Caco-2 (cell line): ENCODE measurements at regions not wholly inside any gene's neighbourhood (a gene's known extent, or its start where the extent isn't known, plus 50 kb on each side); places are given as distances from the start of the nearest gene placed in this dataset.
"Not testable (repeated sequence)": the region's sequence is repeated elsewhere in the genome, so short reads cannot be mapped to it uniquely, and the experiment has no call there.

Experiments used
- BruUV-seq: library from RNA; stranded (reverse); fragments of 400-500 nt; replicated peaks from 2 replicates; lab custom pipeline; 2021; lab: Mats Ljungman, UMichigan
- CTCF ChIA-PET: fragments of 300-600 bp; sonication (Branson Sonifier 250); formaldehyde crosslinking; loops from one replicate; lab custom pipeline; 2022; ENCODE audit warnings: antibody characterized with exemption; lab: Charles Lee
- POLR2A ChIA-PET: fragments of 300-600 bp; sonication (Branson Sonifier 250); formaldehyde crosslinking; loops from one replicate; lab custom pipeline; 2022; ENCODE audit warnings: antibody characterized with exemption; lab: Charles Lee
- DNase-seq, 2 experiments: peaks; one replicate each; pipeline versions ENCODE4 v3.0.0 to v3.0.0-alpha.2; 2020 to 2022
- H3K27me3 ChIP-seq: replicated peaks from 2 replicates; pipeline ENCODE4 v1.6.0; 2011; ENCODE audit warnings: low read length; ENCODE audit not compliant: control insufficient read depth, insufficient read depth
- H3K36me3 ChIP-seq: 2 replicates; pipeline ENCODE4 v1.5.1; 2011; ENCODE audit warnings: low read length; ENCODE audit not compliant: control insufficient read depth, insufficient read depth
- H3K4me1 ChIP-seq: fragments of 250-450 bp; sonication (Bioruptor Pico); 2 replicates; pipeline ENCODE4 v1.5.1; 2020; ENCODE audit warnings: mild to moderate bottlenecking
- H3K4me3 ChIP-seq: 2 replicates; pipeline ENCODE4 v1.5.1; 2011; ENCODE audit warnings: low read depth, mild to moderate bottlenecking, control low read depth, low read length
- H3K9me3 ChIP-seq: fragments of 250-450 bp; sonication (Bioruptor Pico); 2 replicates; pipeline ENCODE4 v1.5.1; 2020; ENCODE audit warnings: mild to moderate bottlenecking, moderate library complexity
- H3K27ac Mint-ChIP-seq: one replicate; pipeline ENCODE4 v1.8.0; 2022; ENCODE audit warnings: mixed read lengths; ENCODE audit not compliant: unreplicated experiment
- H3K27me3 Mint-ChIP-seq: one replicate; pipeline ENCODE4 v1.8.0; 2022; ENCODE audit warnings: mixed read lengths; ENCODE audit not compliant: insufficient read depth, unreplicated experiment
- H3K36me3 Mint-ChIP-seq: one replicate; pipeline ENCODE4 v1.8.0; 2022; ENCODE audit warnings: mild to moderate bottlenecking, mixed read lengths; ENCODE audit not compliant: insufficient read depth, unreplicated experiment
- H3K4me1 Mint-ChIP-seq: one replicate; pipeline ENCODE4 v1.8.0; 2022; ENCODE audit warnings: low read depth, mixed read lengths; ENCODE audit not compliant: unreplicated experiment
- H3K4me3 Mint-ChIP-seq: one replicate; pipeline ENCODE4 v1.8.0; 2022; ENCODE audit warnings: mild to moderate bottlenecking, moderate library complexity, mixed read lengths; ENCODE audit not compliant: unreplicated experiment
- H3K9me3 Mint-ChIP-seq: one replicate; pipeline ENCODE4 v1.8.0; 2022; ENCODE audit warnings: mixed read lengths; ENCODE audit not compliant: unreplicated experiment
- CTCF ChIP-seq, 2 experiments: fragments of 200-600 bp in 1 of 2; IDR thresholded peaks; 1 replicate in 1 of 2; 2 replicates in 1 of 2; pipeline versions ENCODE4 v1.5.1 to v1.8.0; 2011 to 2022; ENCODE audit warnings: antibody characterized with exemption in 1 of 2, control low read depth in 1 of 2, inconsistent platforms in 1 of 2, low read depth in 1 of 2, low read length in 1 of 2, mild to moderate bottlenecking in 1 of 2, moderate library complexity in 1 of 2; ENCODE audit not compliant: insufficient read depth in 1 of 2, severe bottlenecking in 1 of 2, unreplicated experiment in 1 of 2
- intact Hi-C: fragments of 100-400 bp; cut with micrococcal nuclease; formaldehyde crosslinking; loops from one replicate; pipeline ENCODE4 v1.10.0; 2022; ENCODE audit not compliant: unreplicated experiment

GRCh38 chr13:42495255-42495654 lies 78.7 kb upstream of the TNFSF11 start:
- BruUV-seq, result no TSS peak
- no peak for TF ChIP-seq CTCF (IDR thresholded peaks at IDR 0.05; ENCODE audit: insufficient read depth in 1 of 2, low read depth in 1 of 2, low read length in 1 of 2, severe bottlenecking in 1 of 2, unreplicated experiment in 1 of 2)
- Mint-ChIP-seq H3K4me1 (no peaks in the 10 kb centered on the region), H3K9me3 (no peaks in the 10 kb centered on the region), H3K27ac (no peak overlapping the region), H3K36me3 (no peaks in the 10 kb centered on the region), H3K27me3 (no peaks in the 10 kb centered on the region), H3K4me3 (no peak overlapping the region)
- intact Hi-C loops, result no loop called here
- POLR2A ChIA-PET, result no interaction called here
- Histone ChIP-seq H3K27me3 (no peaks in the 10 kb centered on the region), H3K9me3 (no peaks in the 10 kb centered on the region), H3K4me1 (no peaks in the 10 kb centered on the region), H3K4me3 (no peak overlapping the region), H3K36me3 (no peaks in the 10 kb centered on the region)
- DNase-seq, result no peak
- CTCF ChIA-PET, result no interaction called here

- DNase-seq, result no peak
- no peak for TF ChIP-seq CTCF (IDR thresholded peaks at IDR 0.05; ENCODE audit: insufficient read depth in 1 of 2, low read depth in 1 of 2, low read length in 1 of 2, severe bottlenecking in 1 of 2, unreplicated experiment in 1 of 2)
- ChIA-PET POLR2A (no interaction called here), CTCF (no interaction called here)
- no peaks in the 10 kb centered on the region for H3K9me3 ChIP-seq
- Mint-ChIP-seq H3K27me3 (no peaks in the 10 kb centered on the region), H3K27ac (no peak overlapping the region), H3K4me1 (no peaks in the 10 kb centered on the region), H3K36me3 (no peaks in the 10 kb centered on the region), H3K4me3 (no peak overlapping the region), H3K9me3 (no peaks in the 10 kb centered on the region)
- H3K4me1 ChIP-seq, result no peaks in the 10 kb centered on the region
- intact Hi-C loops, result no loop called here
- no TSS peak for BruUV-seq
- H3K27me3 ChIP-seq, result no peaks in the 10 kb centered on the region
- H3K36me3 ChIP-seq, result no peaks in the 10 kb centered on the region
- no peak overlapping the region for H3K4me3 ChIP-seq
Observed at GRCh38 chr13:42495751-42496150, 78.2 kb upstream of the TNFSF11 start.

- H3K27me3 Mint-ChIP-seq, H3K9me3 ChIP-seq, DNase-seq, H3K9me3 Mint-ChIP-seq, H3K36me3 ChIP-seq, POLR2A ChIA-PET, H3K4me3 Mint-ChIP-seq, H3K4me1 Mint-ChIP-seq, intact Hi-C loops, H3K4me1 ChIP-seq, H3K36me3 Mint-ChIP-seq, H3K27ac Mint-ChIP-seq, H3K27me3 ChIP-seq, BruUV-seq, H3K4me3 ChIP-seq: not testable (repeated sequence)
- CTCF ChIA-PET, result interaction anchor here (0.6 kb wide), 1 partner anchor 15 kb away, joined by 3 read pairs; no protein-coding TSS in a partner anchor
Observed at GRCh38 chr13:42496926-42497554, 76.9 kb upstream of the TNFSF11 start.
